ENCODE measurements at regions not wholly inside any gene's neighbourhood (a gene's known extent, or its start where the extent isn't known, plus 50 kb on each side); places are given as distances from the start of the nearest gene placed in this dataset.

GRCh38 chr4:24076811-24077210 lies 187.0 kb upstream of the PPARGC1A start (continued):
- TF ChIP-seq ARNTL (CRISPR knock-in tag; IDR thresholded peaks at IDR 0.05; ENCODE audit: borderline replicate concordance, low read depth), result no peak
- TF ChIP-seq TCF4 (CRISPR knock-in tag; IDR thresholded peaks at IDR 0.05; ENCODE audit: borderline replicate concordance), result no peak
- TF ChIP-seq ZFP3 (CRISPR knock-in tag; IDR thresholded peaks at IDR 0.05), result no peak
- TF ChIP-seq ZFP30 (CRISPR knock-in tag; IDR thresholded peaks at IDR 0.05), result no peak
- TF ChIP-seq CREB5 (CRISPR knock-in tag; IDR thresholded peaks at IDR 0.05; ENCODE audit: low read depth), result no peak
- TF ChIP-seq ZNF8 (CRISPR knock-in tag; IDR thresholded peaks at IDR 0.05), result no peak

- no peak for ATAC-seq
- TF ChIP-seq ZNF70 (CRISPR knock-in tag; IDR thresholded peaks at IDR 0.05) (no peak), SNAI2 (CRISPR knock-in tag; IDR thresholded peaks at IDR 0.05) (no peak), RARB (CRISPR knock-in tag; IDR thresholded peaks at IDR 0.05) (no peak), ZFP30 (CRISPR knock-in tag; IDR thresholded peaks at IDR 0.05) (no peak), POU6F1 (CRISPR knock-in tag; IDR thresholded peaks at IDR 0.05; ENCODE audit: borderline replicate concordance, low read depth) (no peak), PATZ1 (CRISPR knock-in tag; IDR thresholded peaks at IDR 0.05; ENCODE audit: borderline replicate concordance) (no peak), ZNF565 (CRISPR knock-in tag; conservative IDR thresholded peaks at IDR 0.05; ENCODE audit: low read depth) (no peak), ZFP3 (CRISPR knock-in tag; IDR thresholded peaks at IDR 0.05) (no peak), ARNTL (CRISPR knock-in tag; IDR thresholded peaks at IDR 0.05; ENCODE audit: borderline replicate concordance, low read depth) (no peak), ESRRG (CRISPR knock-in tag; IDR thresholded peaks at IDR 0.05) (no peak), OSR1 (CRISPR knock-in tag; IDR thresholded peaks at IDR 0.05) (no peak), TSHZ2 (CRISPR knock-in tag; IDR thresholded peaks at IDR 0.05) (no peak), CREB5 (CRISPR knock-in tag; IDR thresholded peaks at IDR 0.05; ENCODE audit: low read depth) (no peak), BACH2 (CRISPR knock-in tag; IDR thresholded peaks at IDR 0.05; ENCODE audit: borderline replicate concordance) (no peak)
These were observed 184.1 kb upstream of the PPARGC1A start for GRCh38 chr4:24073948-24074347.

- ATAC-seq, result no peak
- TF ChIP-seq CSDC2 (CRISPR knock-in tag; IDR thresholded peaks at IDR 0.05), result no peak
- no peak for TF ChIP-seq OSR1 (CRISPR knock-in tag; IDR thresholded peaks at IDR 0.05)
- no peak for TF ChIP-seq TSHZ2 (CRISPR knock-in tag; IDR thresholded peaks at IDR 0.05)
- TF ChIP-seq ZNF8 (CRISPR knock-in tag; IDR thresholded peaks at IDR 0.05), result no peak
- no peak for TF ChIP-seq ARNTL (CRISPR knock-in tag; IDR thresholded peaks at IDR 0.05; ENCODE audit: borderline replicate concordance, low read depth)
- no peak for TF ChIP-seq ZNF70 (CRISPR knock-in tag; IDR thresholded peaks at IDR 0.05)
- TF ChIP-seq BACH2 (CRISPR knock-in tag; IDR thresholded peaks at IDR 0.05; ENCODE audit: borderline replicate concordance), result no peak
- no peak for TF ChIP-seq POU6F1 (CRISPR knock-in tag; IDR thresholded peaks at IDR 0.05; ENCODE audit: borderline replicate concordance, low read depth)
- TF ChIP-seq ZNF565 (CRISPR knock-in tag; conservative IDR thresholded peaks at IDR 0.05; ENCODE audit: low read depth), result no peak
- TF ChIP-seq ZC3H10 (CRISPR knock-in tag; IDR thresholded peaks at IDR 0.05), result no peak
- TF ChIP-seq TOX (CRISPR knock-in tag; IDR thresholded peaks at IDR 0.05; ENCODE audit: borderline replicate concordance), result no peak
- no peak for TF ChIP-seq CREB5 (CRISPR knock-in tag; IDR thresholded peaks at IDR 0.05; ENCODE audit: low read depth)
- TF ChIP-seq ESRRG (CRISPR knock-in tag; IDR thresholded peaks at IDR 0.05), result no peak
These were observed 181.9 kb upstream of the PPARGC1A start for GRCh38 chr4:24071612-24072372.
